D721Med (cell line): ENCODE measurements at regions not wholly inside any gene's neighbourhood (a gene's known extent, or its start where the extent isn't known, plus 50 kb on each side); places are given as distances from the start of the nearest gene placed in this dataset.

ENCODE experiments used
- DNase-seq: peaks from one replicate; pipeline ENCODE4 v3.0.0; 2011; ENCODE audit warnings: low spot score; ENCODE audit not compliant: insufficient read length
- FAIRE-seq: peaks from 2 replicates; lab custom pipeline; 2011; peaks lifted over from hg19 to GRCh38; lab: Jason Lieb, UNC
- TF ChIP-seq, protein P1 (sequence below): IDR thresholded peaks from 2 replicates; pipeline ENCODE4 v1.5.1; 2012; ENCODE audit warnings: mild to moderate bottlenecking, control low read depth; ENCODE audit not compliant: insufficient read depth; ENCODE audit errors: missing control alignments

DNA sequence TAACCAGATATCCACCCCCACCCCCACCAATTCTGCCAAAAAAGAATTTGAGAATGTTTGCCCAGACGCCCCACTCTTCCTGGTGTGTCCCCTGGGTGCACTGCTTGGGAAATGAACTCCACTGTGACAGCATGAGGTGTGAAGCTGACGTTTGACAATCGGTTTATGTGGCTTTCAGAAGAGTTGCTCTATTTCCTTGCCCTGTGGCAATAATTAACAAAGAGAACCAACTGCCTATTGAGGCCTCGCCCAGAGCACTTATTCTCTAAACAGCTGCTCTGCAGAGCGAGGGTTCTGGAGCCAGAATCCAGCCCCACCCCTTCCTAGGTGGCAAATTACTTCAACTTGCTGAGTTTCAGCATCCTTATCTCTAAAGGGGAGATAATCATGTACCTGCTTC lies 115.8 kb upstream of the SIX3 start:
- TF ChIP-seq, protein P1, sequence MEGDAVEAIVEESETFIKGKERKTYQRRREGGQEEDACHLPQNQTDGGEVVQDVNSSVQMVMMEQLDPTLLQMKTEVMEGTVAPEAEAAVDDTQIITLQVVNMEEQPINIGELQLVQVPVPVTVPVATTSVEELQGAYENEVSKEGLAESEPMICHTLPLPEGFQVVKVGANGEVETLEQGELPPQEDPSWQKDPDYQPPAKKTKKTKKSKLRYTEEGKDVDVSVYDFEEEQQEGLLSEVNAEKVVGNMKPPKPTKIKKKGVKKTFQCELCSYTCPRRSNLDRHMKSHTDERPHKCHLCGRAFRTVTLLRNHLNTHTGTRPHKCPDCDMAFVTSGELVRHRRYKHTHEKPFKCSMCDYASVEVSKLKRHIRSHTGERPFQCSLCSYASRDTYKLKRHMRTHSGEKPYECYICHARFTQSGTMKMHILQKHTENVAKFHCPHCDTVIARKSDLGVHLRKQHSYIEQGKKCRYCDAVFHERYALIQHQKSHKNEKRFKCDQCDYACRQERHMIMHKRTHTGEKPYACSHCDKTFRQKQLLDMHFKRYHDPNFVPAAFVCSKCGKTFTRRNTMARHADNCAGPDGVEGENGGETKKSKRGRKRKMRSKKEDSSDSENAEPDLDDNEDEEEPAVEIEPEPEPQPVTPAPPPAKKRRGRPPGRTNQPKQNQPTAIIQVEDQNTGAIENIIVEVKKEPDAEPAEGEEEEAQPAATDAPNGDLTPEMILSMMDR = no peak
- DNase-seq = no peak
- FAIRE-seq = no peak

DNA sequence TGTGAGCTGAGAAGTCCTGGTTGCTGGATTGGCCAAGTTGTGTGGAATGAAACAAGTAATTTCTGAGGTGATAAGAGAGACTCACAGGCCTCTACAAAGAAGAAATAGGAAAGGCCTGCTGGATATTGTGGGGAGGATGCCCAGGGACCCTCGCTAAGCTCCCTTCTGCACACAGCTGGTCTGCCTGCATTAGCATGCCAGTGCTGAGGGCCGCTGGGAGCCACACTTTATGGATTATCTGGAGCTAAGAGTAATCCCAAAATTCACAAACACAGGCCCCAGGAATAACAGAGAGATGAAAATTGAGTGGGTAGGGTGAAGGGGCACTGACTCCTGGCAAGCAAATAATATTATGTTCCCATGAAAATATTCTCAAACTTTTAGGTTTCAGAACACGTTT lies 114.9 kb upstream of the SIX3 start:
- FAIRE-seq = no peak
- no peak for DNase-seq
- TF ChIP-seq, protein P1 = no peak

DNA sequence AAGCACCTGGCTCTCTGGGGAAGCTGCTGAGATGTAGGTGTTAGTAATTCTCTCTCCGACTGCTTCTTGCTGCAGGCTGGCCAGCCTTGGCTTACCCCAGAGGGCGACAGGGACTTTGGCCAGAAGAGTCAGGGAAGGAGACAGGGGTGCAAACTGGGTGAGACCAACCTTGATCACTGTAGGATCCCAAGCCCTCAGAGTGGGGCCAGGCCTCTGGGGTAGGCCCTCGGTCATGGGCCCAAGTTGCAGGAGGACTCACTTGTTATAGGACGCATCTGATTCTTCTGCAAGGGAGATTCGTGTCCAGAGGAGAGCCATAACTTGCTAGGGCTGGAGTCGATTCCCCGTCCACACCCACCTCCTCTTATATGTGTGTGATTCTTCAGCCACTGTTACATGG lies 111.7 kb upstream of the SIX3 start:
- TF ChIP-seq, protein P1 = no peak
- FAIRE-seq (no peak), DNase-seq (no peak)

DNA sequence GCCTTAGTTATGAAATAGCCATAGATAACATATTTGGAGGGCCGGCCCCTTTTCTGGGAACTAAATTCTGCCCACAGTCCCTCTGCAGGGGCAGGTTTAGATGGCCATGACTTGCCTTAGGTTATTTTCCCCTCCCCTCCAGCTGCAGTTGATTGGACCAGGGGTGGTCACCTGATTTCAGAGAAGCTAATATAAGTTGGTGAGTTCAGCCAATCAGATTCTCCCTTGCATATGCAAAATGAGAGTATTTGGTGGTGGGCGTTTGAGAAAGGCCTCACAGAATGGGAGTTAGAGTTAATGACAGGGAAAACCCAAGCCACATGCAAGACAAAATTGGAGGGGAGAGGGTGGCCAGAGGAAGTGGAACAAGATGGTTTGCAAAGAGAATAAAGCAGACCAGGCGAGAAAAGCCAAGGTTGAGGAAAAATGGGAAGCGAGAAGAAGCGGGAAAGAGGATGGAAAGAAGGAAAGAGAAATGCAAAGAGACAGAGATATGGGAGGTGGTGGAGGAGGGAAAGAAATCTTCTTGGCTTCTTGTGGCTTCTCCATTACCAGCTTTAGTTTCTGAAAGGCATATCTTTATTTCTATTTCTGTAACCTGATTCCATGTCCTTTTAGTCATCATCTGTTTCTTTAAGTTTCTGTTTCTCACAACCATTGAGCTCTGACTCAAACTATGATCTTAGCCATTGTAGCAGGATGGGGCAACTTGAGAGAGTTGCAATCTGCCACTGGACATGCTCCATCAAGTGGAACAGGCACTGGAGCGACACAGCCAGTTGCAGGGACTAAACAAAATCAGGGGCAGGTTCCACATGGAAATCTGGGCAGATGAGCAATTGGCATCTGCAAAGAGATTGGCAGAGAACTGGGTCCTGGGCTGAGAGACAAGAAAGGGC lies 108.1 kb upstream of the SIX3 start:
- DNase-seq (no peak), FAIRE-seq (no peak)
- TF ChIP-seq, protein P1 = no peak

DNA sequence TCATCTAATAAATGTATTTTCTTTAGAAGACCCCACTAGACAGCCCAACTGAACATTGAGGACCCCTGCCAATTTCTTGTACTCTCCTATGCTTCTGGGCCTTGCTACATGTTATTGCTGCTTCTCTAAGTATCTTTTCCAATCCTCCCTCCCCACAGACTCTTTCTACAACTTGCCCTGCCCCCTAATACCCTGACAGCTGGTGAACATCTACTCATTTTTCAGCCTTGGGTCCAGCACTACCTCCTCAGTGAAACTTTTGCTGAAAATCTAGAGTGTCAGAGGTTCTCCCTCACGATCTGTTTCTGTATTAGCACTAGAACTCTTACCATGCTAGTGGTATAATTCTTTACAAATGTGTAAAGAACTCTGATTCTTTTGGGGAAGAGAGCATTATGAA lies 106.8 kb upstream of the SIX3 start:
- no peak for FAIRE-seq
- TF ChIP-seq, protein P1 = no peak
- DNase-seq = no peak

DNA sequence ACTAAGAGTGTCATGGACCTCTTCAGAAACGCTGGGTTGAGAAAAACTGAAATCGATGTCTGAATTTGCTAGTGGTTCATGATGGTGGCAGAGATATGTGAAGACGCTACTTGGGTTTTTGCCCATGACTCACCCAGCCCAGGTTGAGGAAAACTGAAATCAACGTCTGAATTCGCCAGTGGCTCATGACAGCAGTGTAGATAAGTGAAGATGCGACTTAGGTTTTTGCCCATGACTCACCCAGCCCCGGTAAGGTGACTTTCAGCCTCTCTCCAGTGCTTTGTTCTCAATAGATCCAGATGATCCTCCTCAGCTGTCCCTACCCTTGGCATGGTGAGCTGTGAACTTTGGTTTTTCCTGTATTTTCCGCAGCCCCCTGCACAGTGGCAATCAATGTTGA lies 105.3 kb upstream of the SIX3 start:
- no peak for DNase-seq
- FAIRE-seq = no peak
- TF ChIP-seq, protein P1 = no peak

DNA sequence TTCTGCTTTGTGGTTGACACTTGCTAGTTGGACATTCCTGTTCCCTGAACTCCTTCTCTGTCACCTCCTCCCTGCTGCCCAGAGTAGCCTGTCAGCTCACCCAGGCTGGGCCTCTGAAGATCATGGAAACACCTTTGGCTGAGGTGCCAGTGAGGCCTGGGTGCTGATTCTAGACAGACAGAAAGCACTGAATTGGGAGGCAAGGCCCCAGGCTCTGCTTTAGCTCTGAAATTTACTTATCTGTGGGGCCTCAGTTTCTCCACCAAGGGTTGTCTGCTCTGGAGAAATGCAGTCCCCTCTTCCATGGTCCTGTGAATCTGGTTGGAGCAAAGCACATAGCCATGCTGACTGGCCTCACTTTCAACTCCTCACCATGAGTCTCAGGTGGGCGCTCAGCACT lies 104.6 kb upstream of the SIX3 start:
- DNase-seq = no peak
- FAIRE-seq = no peak
- TF ChIP-seq, protein P1 = no peak
